ENCODE measurements at regions not wholly inside any gene's neighbourhood (a gene's known extent, or its start where the extent isn't known, plus 50 kb on each side); places are given as distances from the start of the nearest gene placed in this dataset.

DNA sequence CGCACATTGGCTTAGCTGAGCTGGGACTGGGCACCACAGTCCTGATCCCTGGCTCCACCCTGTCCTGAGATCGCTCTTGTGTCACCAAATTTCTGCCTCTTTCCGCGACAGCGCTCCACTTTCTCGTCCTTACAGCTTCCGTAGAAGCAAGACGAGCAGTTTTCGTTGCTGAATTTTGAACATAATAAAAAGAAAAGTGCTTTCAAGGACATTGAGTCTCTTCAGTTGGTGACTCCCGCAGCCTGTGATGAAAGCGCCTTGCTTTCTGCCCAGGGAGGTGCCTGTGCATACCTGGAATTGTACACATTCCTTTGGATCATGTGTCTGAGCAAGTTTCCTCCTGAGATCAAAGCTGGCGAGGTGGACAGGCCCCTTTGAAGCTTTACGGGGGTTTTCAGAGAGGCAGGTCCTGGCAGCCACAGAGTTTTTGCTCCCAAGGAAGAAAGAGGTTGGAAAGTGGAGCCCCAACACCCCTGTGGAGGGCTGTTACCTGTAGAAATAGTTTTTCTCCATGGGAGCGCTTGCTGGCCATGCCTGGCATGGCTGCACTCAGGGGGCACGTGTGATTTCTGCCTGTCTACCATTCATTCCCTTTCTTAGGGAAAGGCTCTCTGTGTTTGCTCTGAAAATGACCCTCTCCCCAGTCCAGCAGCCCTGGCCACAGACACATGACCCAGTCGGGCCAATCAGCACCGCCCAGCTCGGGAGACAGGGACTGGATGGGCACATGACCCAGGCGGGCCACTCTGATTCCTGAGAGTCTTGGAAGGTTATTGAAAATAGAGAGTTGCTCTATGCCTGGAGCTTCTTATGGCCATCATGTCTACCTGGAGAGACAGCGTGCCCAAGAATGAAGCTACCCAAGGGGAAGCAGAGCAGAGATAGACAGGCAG is 115.6 kb upstream of the OTOS start:
- Histone ChIP-seq H3K36me3 (ENCODE audit: control insufficient read depth, low read length) (no peaks in the 10 kb centered on the region), H3K9me2 (replicated peaks; ENCODE audit: control insufficient read depth, low read length) (no peaks in the 10 kb centered on the region), H3K4me1 (ENCODE audit: control insufficient read depth, low read length) (no peaks in the 10 kb centered on the region), H3K4me2 (ENCODE audit: low read length) (no peak overlapping the region), H3K4me3 (ENCODE audit: low read length) (no peak overlapping the region), H3F3A (ENCODE audit: control insufficient read depth, insufficient read depth) (no peaks in the 10 kb centered on the region), H3K79me2 (ENCODE audit: control insufficient read depth, low read length) (no peaks in the 10 kb centered on the region), H3K27me3 (ENCODE audit: control insufficient read depth, low read length) (no peaks in the 10 kb centered on the region), H3K27ac (ENCODE audit: low read depth, low read length) (no peak overlapping the region), H4K20me1 (ENCODE audit: control insufficient read depth, insufficient read depth, low read depth, low read length) (no peaks in the 10 kb centered on the region), H3K9me3 (ENCODE audit: control insufficient read depth, insufficient read depth, low read length) (no peaks in the 10 kb centered on the region)
- TF ChIP-seq EZH2phosphoT487 (IDR thresholded peaks at IDR 0.05; ENCODE audit: borderline replicate concordance, low read length) = no peak
- TF ChIP-seq, protein P1, sequence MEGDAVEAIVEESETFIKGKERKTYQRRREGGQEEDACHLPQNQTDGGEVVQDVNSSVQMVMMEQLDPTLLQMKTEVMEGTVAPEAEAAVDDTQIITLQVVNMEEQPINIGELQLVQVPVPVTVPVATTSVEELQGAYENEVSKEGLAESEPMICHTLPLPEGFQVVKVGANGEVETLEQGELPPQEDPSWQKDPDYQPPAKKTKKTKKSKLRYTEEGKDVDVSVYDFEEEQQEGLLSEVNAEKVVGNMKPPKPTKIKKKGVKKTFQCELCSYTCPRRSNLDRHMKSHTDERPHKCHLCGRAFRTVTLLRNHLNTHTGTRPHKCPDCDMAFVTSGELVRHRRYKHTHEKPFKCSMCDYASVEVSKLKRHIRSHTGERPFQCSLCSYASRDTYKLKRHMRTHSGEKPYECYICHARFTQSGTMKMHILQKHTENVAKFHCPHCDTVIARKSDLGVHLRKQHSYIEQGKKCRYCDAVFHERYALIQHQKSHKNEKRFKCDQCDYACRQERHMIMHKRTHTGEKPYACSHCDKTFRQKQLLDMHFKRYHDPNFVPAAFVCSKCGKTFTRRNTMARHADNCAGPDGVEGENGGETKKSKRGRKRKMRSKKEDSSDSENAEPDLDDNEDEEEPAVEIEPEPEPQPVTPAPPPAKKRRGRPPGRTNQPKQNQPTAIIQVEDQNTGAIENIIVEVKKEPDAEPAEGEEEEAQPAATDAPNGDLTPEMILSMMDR (IDR thresholded peaks at IDR 0.05; ENCODE audit: low read depth, low read length, poor library complexity, severe bottlenecking) = no peak

DNA sequence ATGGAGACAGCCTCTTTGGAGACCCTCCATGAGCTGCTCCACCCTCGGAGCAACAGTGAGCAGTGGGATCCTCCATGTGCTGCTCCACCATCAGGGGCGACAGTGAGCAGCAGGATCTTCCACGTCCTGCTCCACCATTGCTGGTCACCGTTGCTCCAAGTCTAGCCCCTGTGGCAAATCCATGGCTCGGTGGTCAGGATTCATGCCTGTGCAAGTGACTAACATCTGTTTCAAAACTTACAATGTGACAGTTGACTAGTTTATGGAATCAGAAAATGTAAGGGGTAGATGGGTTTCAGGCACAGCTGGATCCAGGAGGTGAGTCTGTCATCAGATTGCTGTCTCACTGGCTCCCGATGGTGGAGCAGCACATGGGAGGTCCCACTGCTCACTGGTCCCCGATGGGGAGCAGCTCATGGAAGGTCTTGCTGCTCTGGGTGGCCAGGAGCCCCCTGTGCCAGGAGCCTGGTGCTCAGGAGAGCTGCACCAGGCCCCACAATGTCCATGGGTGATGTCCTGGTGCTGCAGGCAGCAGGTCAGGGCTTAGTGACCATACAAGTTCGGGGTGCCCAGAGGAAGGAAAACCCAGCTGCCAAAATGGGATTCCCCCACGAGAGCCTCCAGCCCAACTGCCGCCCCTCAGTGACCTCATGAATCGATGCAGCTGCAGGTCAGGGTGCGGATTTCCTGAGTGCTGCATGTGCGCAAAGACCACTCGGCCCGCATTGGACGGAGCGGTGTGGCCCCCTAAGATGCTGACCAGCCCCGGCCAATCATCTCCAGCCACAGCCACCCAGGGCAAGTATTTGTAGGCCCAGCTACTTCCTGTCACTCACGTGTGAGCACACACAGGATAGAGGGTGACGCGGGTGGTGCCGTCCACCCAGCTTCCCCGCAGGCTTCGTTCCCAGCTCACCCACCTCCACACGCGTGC is 116.5 kb upstream of the OTOS start:
- no peaks in the 10 kb centered on the region for H3K27me3 ChIP-seq (ENCODE audit: control insufficient read depth, low read length)
- no peaks in the 10 kb centered on the region for H3K4me1 ChIP-seq (ENCODE audit: control insufficient read depth, low read length)
- no peaks in the 10 kb centered on the region for H4K20me1 ChIP-seq (ENCODE audit: control insufficient read depth, insufficient read depth, low read depth, low read length)
- H3K79me2 ChIP-seq (ENCODE audit: control insufficient read depth, low read length) = no peaks in the 10 kb centered on the region
- H3K9me2 ChIP-seq (replicated peaks; ENCODE audit: control insufficient read depth, low read length) = no peaks in the 10 kb centered on the region
- H3K36me3 ChIP-seq (ENCODE audit: control insufficient read depth, low read length) = no peaks in the 10 kb centered on the region
- no peak overlapping the region for H3K4me2 ChIP-seq (ENCODE audit: low read length)
- TF ChIP-seq, protein P1 (IDR thresholded peaks at IDR 0.05; ENCODE audit: low read depth, low read length, poor library complexity, severe bottlenecking) = no peak
- TF ChIP-seq EZH2phosphoT487 (IDR thresholded peaks at IDR 0.05; ENCODE audit: borderline replicate concordance, low read length) = no peak
- H3F3A ChIP-seq (ENCODE audit: control insufficient read depth, insufficient read depth) = no peaks in the 10 kb centered on the region
- no peak overlapping the region for H3K27ac ChIP-seq (ENCODE audit: low read depth, low read length)
- H3K9me3 ChIP-seq (ENCODE audit: control insufficient read depth, insufficient read depth, low read length) = no peaks in the 10 kb centered on the region
- no peak overlapping the region for H3K4me3 ChIP-seq (ENCODE audit: low read length)

DNA sequence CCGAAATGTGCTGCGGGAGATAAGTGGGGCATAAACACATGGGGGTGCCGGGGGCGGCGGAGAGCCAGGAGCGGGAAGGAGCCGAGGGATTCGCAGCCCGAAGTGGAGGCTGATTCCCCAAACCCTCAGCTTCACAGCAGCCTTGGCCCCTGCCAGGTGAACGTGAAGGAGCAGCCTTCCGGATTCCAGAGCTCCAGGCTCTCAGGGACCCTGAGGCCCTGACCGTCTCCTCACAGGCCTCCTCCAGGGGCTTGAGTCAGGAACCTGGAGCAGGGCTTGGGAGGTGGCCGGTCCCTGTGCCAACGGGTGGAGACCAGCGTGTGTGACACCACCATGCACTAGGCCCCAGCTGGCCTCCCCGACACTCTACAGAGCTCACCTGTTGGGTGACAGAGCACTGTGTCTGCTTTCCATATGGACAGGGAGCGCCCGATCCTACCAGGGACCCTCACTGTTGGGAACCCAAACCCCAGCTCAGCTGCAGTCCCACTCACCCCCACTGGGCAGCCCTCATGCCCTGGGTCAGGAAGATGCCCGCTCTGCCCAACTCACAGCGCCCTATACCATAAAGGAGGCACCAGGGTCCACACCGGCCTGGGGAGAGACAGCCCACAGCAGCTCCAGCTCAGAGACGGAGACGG is 117.6 kb upstream of the OTOS start:
- H3K27ac ChIP-seq (ENCODE audit: low read depth, low read length) = no peak overlapping the region
- no peaks in the 10 kb centered on the region for H3F3A ChIP-seq (ENCODE audit: control insufficient read depth, insufficient read depth)
- no peaks in the 10 kb centered on the region for H3K9me2 ChIP-seq (replicated peaks; ENCODE audit: control insufficient read depth, low read length)
- no peaks in the 10 kb centered on the region for H3K36me3 ChIP-seq (ENCODE audit: control insufficient read depth, low read length)
- no peaks in the 10 kb centered on the region for H3K27me3 ChIP-seq (ENCODE audit: control insufficient read depth, low read length)
- no peaks in the 10 kb centered on the region for H3K79me2 ChIP-seq (ENCODE audit: control insufficient read depth, low read length)
- no peaks in the 10 kb centered on the region for H3K4me1 ChIP-seq (ENCODE audit: control insufficient read depth, low read length)
- H3K9me3 ChIP-seq (ENCODE audit: control insufficient read depth, insufficient read depth, low read length) = 0 out of 2 replicates have a peak, but pooled peaks cover 4% of the 10 kb centered on the region
- no peaks in the 10 kb centered on the region for H4K20me1 ChIP-seq (ENCODE audit: control insufficient read depth, insufficient read depth, low read depth, low read length)
- H3K4me2 ChIP-seq (ENCODE audit: low read length) = no peak overlapping the region
- TF ChIP-seq, protein P1 (IDR thresholded peaks at IDR 0.05; ENCODE audit: low read depth, low read length, poor library complexity, severe bottlenecking) = no peak
- no peak overlapping the region for H3K4me3 ChIP-seq (ENCODE audit: low read length)

All from DOHH2 (cell line).